ENCODE measurements at regions not wholly inside any gene's neighbourhood (a gene's known extent, or its start where the extent isn't known, plus 50 kb on each side); places are given as distances from the start of the nearest gene placed in this dataset.

DNA sequence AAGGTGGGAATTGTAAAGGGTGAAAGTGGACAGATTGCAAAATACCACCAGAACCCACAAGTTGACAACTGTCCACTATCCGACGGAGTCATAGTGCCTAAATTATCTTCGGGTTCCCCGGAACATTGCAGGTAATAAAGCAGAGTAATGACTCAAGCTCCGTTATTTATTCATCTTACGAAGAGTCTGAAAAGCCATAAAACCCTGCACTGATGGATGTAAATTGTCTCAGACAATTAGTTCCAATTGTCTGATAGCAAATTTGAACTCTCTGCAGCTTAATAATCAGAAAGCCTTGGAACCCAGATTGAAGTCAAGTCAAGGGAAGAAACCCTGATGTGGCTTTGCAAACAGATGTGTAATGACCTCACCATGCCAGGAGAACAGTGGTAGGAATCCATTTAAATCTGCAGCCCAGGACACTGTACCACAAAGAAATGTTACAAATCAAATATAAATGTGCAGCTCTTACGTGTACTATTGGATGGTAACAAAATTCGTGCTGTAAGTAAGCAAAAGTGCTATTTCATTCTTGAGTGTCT is 437.3 kb upstream of the SOX11 start:
- H3K9me3 Mint-ChIP-seq (ENCODE audit: unreplicated experiment): peaks cover 14% of the 10 kb centered on the region
- H3K36me3 Mint-ChIP-seq (ENCODE audit: unreplicated experiment): peaks cover 21% of the 10 kb centered on the region
- no peak overlapping the region for H3K4me3 Mint-ChIP-seq (ENCODE audit: unreplicated experiment)
- no peak for DNase-seq
- H3K27ac Mint-ChIP-seq (ENCODE audit: unreplicated experiment): no peak overlapping the region
- TF ChIP-seq, protein P1, sequence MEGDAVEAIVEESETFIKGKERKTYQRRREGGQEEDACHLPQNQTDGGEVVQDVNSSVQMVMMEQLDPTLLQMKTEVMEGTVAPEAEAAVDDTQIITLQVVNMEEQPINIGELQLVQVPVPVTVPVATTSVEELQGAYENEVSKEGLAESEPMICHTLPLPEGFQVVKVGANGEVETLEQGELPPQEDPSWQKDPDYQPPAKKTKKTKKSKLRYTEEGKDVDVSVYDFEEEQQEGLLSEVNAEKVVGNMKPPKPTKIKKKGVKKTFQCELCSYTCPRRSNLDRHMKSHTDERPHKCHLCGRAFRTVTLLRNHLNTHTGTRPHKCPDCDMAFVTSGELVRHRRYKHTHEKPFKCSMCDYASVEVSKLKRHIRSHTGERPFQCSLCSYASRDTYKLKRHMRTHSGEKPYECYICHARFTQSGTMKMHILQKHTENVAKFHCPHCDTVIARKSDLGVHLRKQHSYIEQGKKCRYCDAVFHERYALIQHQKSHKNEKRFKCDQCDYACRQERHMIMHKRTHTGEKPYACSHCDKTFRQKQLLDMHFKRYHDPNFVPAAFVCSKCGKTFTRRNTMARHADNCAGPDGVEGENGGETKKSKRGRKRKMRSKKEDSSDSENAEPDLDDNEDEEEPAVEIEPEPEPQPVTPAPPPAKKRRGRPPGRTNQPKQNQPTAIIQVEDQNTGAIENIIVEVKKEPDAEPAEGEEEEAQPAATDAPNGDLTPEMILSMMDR (IDR thresholded peaks at IDR 0.05; ENCODE audit: partially characterized antibody, unreplicated experiment): no peak
- peaks cover 2% of the 10 kb centered on the region for H3K27me3 Mint-ChIP-seq (ENCODE audit: unreplicated experiment)
- H3K4me1 Mint-ChIP-seq (ENCODE audit: low read depth, unreplicated experiment): peaks cover 17% of the 10 kb centered on the region

DNA sequence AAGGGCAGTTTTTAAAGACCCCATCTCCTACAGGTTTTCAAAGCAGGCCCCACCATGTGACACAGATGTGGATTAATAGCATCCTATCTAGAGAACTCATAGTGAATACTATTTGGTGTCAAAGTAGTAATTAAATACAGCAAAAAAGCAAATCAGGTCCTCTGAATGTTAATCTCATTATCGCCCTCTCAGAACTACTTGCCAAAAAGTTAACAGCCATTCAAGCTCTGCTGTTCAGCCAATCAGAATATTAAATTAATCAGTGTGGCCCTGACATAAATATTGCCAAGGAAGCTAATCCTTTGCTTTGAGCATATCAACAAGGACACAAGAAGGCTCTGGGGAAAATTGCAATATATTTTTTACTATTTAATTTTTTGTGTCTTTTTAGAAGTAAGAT is 428.9 kb upstream of the SOX11 start:
- TF ChIP-seq, protein P1 (IDR thresholded peaks at IDR 0.05; ENCODE audit: partially characterized antibody, unreplicated experiment): no peak
- H3K4me1 Mint-ChIP-seq (ENCODE audit: low read depth, unreplicated experiment): peaks cover 5% of the 10 kb centered on the region
- H3K9me3 Mint-ChIP-seq (ENCODE audit: unreplicated experiment): peaks cover 7% of the 10 kb centered on the region
- no peak overlapping the region for H3K4me3 Mint-ChIP-seq (ENCODE audit: unreplicated experiment)
- H3K36me3 Mint-ChIP-seq (ENCODE audit: unreplicated experiment): peaks cover 10% of the 10 kb centered on the region
- no peaks in the 10 kb centered on the region for H3K27me3 Mint-ChIP-seq (ENCODE audit: unreplicated experiment)
- DNase-seq: no peak
- H3K27ac Mint-ChIP-seq (ENCODE audit: unreplicated experiment): no peak overlapping the region

DNA sequence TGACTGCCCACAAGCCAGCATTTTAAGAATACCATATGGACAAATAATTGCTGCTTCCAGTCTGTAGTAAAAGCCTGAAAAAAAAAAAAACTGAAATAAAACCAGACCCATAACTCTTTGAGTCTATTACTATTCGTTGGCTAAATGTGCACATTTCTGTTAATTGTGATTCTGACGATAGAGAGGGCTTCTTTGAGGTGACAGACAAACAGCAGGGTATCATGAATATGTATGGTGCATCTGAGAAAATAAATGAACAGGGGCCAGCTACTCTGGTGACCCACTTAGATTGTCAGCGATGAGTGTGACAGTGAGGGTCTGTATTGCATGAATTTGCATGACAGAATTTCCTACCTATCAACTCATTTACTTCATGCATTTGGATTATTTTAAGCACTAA is 427.8 kb upstream of the SOX11 start:
- H3K9me3 Mint-ChIP-seq (ENCODE audit: unreplicated experiment): peaks cover 4% of the 10 kb centered on the region
- H3K27ac Mint-ChIP-seq (ENCODE audit: unreplicated experiment): no peak overlapping the region
- DNase-seq: no peak
- H3K27me3 Mint-ChIP-seq (ENCODE audit: unreplicated experiment): no peaks in the 10 kb centered on the region
- TF ChIP-seq, protein P1 (IDR thresholded peaks at IDR 0.05; ENCODE audit: partially characterized antibody, unreplicated experiment): no peak
- peaks cover 9% of the 10 kb centered on the region for H3K4me1 Mint-ChIP-seq (ENCODE audit: low read depth, unreplicated experiment)
- H3K4me3 Mint-ChIP-seq (ENCODE audit: unreplicated experiment): no peak overlapping the region
- H3K36me3 Mint-ChIP-seq (ENCODE audit: unreplicated experiment): peaks cover 5% of the 10 kb centered on the region

DNA sequence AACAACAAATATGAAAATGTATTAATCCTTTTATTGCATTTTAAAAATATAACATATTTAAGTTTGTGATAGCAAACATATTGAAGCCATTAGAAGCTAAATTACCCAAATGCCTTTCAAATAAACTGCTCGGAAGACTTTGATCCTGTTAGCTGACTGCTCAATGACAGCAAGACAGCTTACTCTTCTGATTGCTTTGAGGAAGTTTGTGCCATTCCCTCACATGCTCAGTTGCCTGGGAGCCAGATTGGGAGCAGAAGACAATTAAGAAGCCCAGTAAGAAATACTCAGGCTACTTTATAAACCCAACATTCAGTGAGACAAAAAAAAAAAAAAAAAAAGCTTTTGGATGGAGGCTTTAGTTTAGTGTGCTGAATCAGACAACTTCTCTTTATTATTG is 407.1 kb upstream of the SOX11 start:
- no peaks in the 10 kb centered on the region for H3K36me3 Mint-ChIP-seq (ENCODE audit: unreplicated experiment)
- H3K4me1 Mint-ChIP-seq (ENCODE audit: low read depth, unreplicated experiment): peaks cover 16% of the 10 kb centered on the region
- DNase-seq: no peak
- TF ChIP-seq, protein P1 (IDR thresholded peaks at IDR 0.05; ENCODE audit: partially characterized antibody, unreplicated experiment): no peak
- no peaks in the 10 kb centered on the region for H3K9me3 Mint-ChIP-seq (ENCODE audit: unreplicated experiment)
- no peak overlapping the region for H3K27ac Mint-ChIP-seq (ENCODE audit: unreplicated experiment)
- H3K4me3 Mint-ChIP-seq (ENCODE audit: unreplicated experiment): no peak overlapping the region
- no peaks in the 10 kb centered on the region for H3K27me3 Mint-ChIP-seq (ENCODE audit: unreplicated experiment)

DNA sequence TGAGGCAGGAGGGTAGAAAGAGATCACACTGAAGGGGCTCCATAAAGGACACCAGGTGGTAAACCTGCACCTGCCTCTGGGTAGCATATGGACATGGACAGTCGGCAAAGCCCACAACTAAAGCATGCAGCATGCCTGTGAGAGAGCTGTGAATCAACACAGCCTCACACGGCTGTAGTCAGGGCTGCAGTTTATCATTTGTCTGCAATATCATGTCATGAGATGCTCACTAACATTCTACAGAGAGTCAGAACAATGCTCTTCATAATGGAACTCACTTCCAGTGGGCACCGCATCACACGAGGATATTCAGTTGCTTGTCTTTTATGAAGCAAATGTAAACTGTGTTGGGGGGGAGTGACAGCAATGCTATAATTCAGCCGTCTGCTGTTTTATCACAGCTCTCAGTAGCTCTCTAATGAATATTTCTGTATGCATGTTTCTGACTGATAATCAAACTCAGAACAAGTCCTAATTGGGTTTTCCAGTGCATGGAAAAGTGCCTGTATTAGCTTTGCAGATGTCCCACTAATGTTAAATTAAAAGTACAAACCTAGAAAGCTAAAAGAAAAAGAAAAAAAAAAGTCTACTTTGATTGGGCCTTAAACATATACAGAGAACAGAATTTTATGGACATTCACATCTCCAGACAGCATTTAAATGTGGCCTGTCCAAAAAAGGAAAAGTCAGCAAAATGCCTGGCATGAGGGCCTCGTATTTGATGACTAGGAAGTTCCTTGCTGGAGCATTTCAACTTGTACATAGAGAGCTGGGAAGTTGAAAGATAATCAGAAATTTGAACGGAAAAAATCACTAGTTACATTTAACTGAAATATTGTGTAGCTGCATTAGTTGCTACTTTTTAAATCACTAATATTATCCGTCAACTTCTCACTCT is 406.1 kb upstream of the SOX11 start:
- Mint-ChIP-seq H3K27ac (ENCODE audit: unreplicated experiment) (peak overlapping the region; percentile 31), H3K27me3 (ENCODE audit: unreplicated experiment) (no peaks in the 10 kb centered on the region), H3K4me1 (ENCODE audit: low read depth, unreplicated experiment) (peaks cover 16% of the 10 kb centered on the region), H3K4me3 (ENCODE audit: unreplicated experiment) (no peak overlapping the region), H3K9me3 (ENCODE audit: unreplicated experiment) (no peaks in the 10 kb centered on the region), H3K36me3 (ENCODE audit: unreplicated experiment) (no peaks in the 10 kb centered on the region)
- TF ChIP-seq, protein P1 (IDR thresholded peaks at IDR 0.05; ENCODE audit: partially characterized antibody, unreplicated experiment): no peak
- DNase-seq: no peak
